AG09319 (cell line): ENCODE measurements at regions not wholly inside any gene's neighbourhood (a gene's known extent, or its start where the extent isn't known, plus 50 kb on each side); places are given as distances from the start of the nearest gene placed in this dataset.

Experiments
- DNase-seq: peaks from one replicate; pipeline ENCODE4 v3.0.0-alpha.2; 2010; ENCODE audit warnings: low read depth; ENCODE audit errors: extremely low read depth
- CTCF ChIP-seq: IDR thresholded peaks from 2 replicates; pipeline ENCODE4 v1.5.1; 2011; ENCODE audit warnings: low read depth, mild to moderate bottlenecking, inconsistent platforms, low read length, moderate library complexity

GRCh38 chr5:110221036-110221435 is 505.4 kb downstream of the TMEM232 start:
- no peak for DNase-seq
- no peak for TF ChIP-seq CTCF

GRCh38 chr5:110224050-110224449 is 502.4 kb downstream of the TMEM232 start:
- TF ChIP-seq CTCF, result no peak

GRCh38 chr5:110225949-110226348 is 500.5 kb downstream of the TMEM232 start:
- no peak for TF ChIP-seq CTCF
- no peak for DNase-seq

More at GRCh38 chr5:110224050-110224449, 502.4 kb downstream of the TMEM232 start:
- no peak for DNase-seq

GRCh38 chr5:110239786-110240185 is 486.7 kb downstream of the TMEM232 start:
- TF ChIP-seq CTCF, result no peak
- DNase-seq, result no peak

GRCh38 chr5:110242950-110243349 is 483.5 kb downstream of the TMEM232 start:
- no peak for TF ChIP-seq CTCF
- DNase-seq, result no peak

- no peak for TF ChIP-seq CTCF
- no peak for DNase-seq
Measured at GRCh38 chr5:110248921-110249320, 477.6 kb downstream of the TMEM232 start.

- TF ChIP-seq CTCF, result no peak
- DNase-seq, result no peak
Measured at GRCh38 chr5:110250355-110250754, 476.1 kb downstream of the TMEM232 start.
